Esophagus muscularis mucosa (tissue), 4 donors: ENCODE measurements at regions not wholly inside any gene's neighbourhood (a gene's known extent, or its start where the extent isn't known, plus 50 kb on each side); places are given as distances from the start of the nearest gene placed in this dataset.

ENCODE experiments used
- DNase-seq: peaks from one replicate; pipeline ENCODE4 v3.0.0-alpha.2; 2017; ENCODE audit errors: extremely low spot score
- H3K27ac ChIP-seq, 4 donors: fragments of 200-600 bp; sonication (generic); replicated peaks in 1 of 4; 1 replicate in 3 of 4; 2 replicates in 1 of 4; pipeline ENCODE4 v1.5.1; 2016 to 2019; ENCODE audit warnings: mild to moderate bottlenecking in 1 of 4
- H3K27me3 ChIP-seq, 4 donors: fragments of 200-600 bp; sonication (generic); one replicate each; pipeline versions ENCODE4 v1.5.1 to v1.6.0; 2016 to 2019
- H3K36me3 ChIP-seq, 4 donors: fragments of 200-600 bp; sonication (generic); one replicate each; pipeline ENCODE4 v1.5.1; 2016 to 2019
- H3K4me1 ChIP-seq, 4 donors: fragments of 200-600 bp; sonication (generic); one replicate each; pipeline ENCODE4 v1.5.1; 2016 to 2019
- H3K4me3 ChIP-seq, 4 donors: fragments of 200-600 bp; sonication (generic); 1 replicate in 2 of 4; 2 replicates in 2 of 4; pipeline ENCODE4 v1.5.1; 2016 to 2019; ENCODE audit warnings: mild to moderate bottlenecking in 4 of 4, moderate library complexity in 1 of 4
- H3K9me3 ChIP-seq, 4 donors: fragments of 200-600 bp; sonication (generic); 1 replicate in 3 of 4; 2 replicates in 1 of 4; pipeline ENCODE4 v1.5.1; 2016 to 2019
- CTCF ChIP-seq, 3 experiments: fragments of 200-600 bp in 2 of 3; fragments of 450-650 bp in 1 of 3; sonication (generic) in 2 of 3; IDR thresholded peaks; one replicate each; pipeline ENCODE4 v1.5.1; 2017 to 2019; ENCODE audit warnings: antibody characterized with exemption in 3 of 3, mild to moderate bottlenecking in 2 of 3, moderate library complexity in 1 of 3
- EP300 ChIP-seq: sonication (generic); formaldehyde crosslinking; IDR thresholded peaks from one replicate; pipeline ENCODE4 v1.6.1; 2017; ENCODE audit warnings: antibody characterized with exemption
- POLR2A ChIP-seq: fragments of 450-650 bp; IDR thresholded peaks from one replicate; pipeline ENCODE4 v1.6.1; 2017; ENCODE audit warnings: antibody characterized with exemption, moderate library complexity, mild to moderate bottlenecking, low read depth
- POLR2AphosphoS5 ChIP-seq, 2 donors: sonication (generic); formaldehyde crosslinking; IDR thresholded peaks; one replicate each; pipeline ENCODE4 v1.6.1; 2017; ENCODE audit warnings: antibody characterized with exemption in 2 of 2
- WGBS: methylation state at CpG from one replicate; pipeline ENCODE4 v1.1.5; 2018; 5-methylcytosine and 5-hydroxymethylcytosine counted together
- intact Hi-C: fragments of 100-400 bp; cut with DNase I; formaldehyde crosslinking; loops from one replicate; pipeline ENCODE4 v1.15.1; 2023

- Histone ChIP-seq H3K4me3 (no peak overlapping the region), H3K27me3 (no peaks in the 10 kb centered on the region), H3K27ac (no peak overlapping the region), H3K4me1 (no peaks in the 10 kb centered on the region), H3K9me3 (no peaks in the 10 kb centered on the region), H3K36me3 (no peaks in the 10 kb centered on the region)
- no peak for DNase-seq
- 96% methylated on average over 9 of the region's 20 CpGs for WGBS
- intact Hi-C loops = no loop called here
- TF ChIP-seq CTCF (IDR thresholded peaks at IDR 0.05) (no peak), POLR2A (no peak), EP300 (no peak), POLR2AphosphoS5 (IDR thresholded peaks at IDR 0.05) (no peak)
Observed at GRCh38 chr11:70536051-70536877, 137.9 kb downstream of the CTTN start.

- no peak overlapping the region for H3K4me3 ChIP-seq
- DNase-seq = no peak
- 84% methylated on average over 14 of the region's 28 CpGs for WGBS
- peaks cover 0 to 3% (median 0%) of the 10 kb centered on the region in 4 donors for H3K27me3 ChIP-seq
- TF ChIP-seq EP300 (no peak), CTCF (IDR thresholded peaks at IDR 0.05) (no peak), POLR2AphosphoS5 (IDR thresholded peaks at IDR 0.05) (no peak), POLR2A (no peak)
- no peaks in the 10 kb centered on the region for H3K36me3 ChIP-seq
- H3K9me3 ChIP-seq = peaks cover 0 to 6% (median 0%) of the 10 kb centered on the region in 4 donors
- intact Hi-C loops = no loop called here
- H3K4me1 ChIP-seq = no peaks in the 10 kb centered on the region
- H3K27ac ChIP-seq = no peak overlapping the region
Observed at GRCh38 chr11:70537576-70538571, 139.5 kb downstream of the CTTN start.

GRCh38 chr11:70538641-70539359 is 140.5 kb downstream of the CTTN start:
- DNase-seq = no peak
- TF ChIP-seq POLR2A = no peak
- intact Hi-C loops = no loop called here
- 84% methylated on average over 19 of the region's 22 CpGs for WGBS
- no peaks in the 10 kb centered on the region for H3K4me1 ChIP-seq
- H3K27ac ChIP-seq = no peak overlapping the region
- peaks cover 0 to 6% (median 0%) of the 10 kb centered on the region in 4 donors for H3K9me3 ChIP-seq
- peaks cover 0 to 3% (median 0%) of the 10 kb centered on the region in 4 donors for H3K27me3 ChIP-seq
- no peak overlapping the region for H3K4me3 ChIP-seq
- H3K36me3 ChIP-seq = no peaks in the 10 kb centered on the region

GRCh38 chr11:70539360-70540095 is 141.2 kb downstream of the CTTN start:
- WGBS = 93% methylated on average over 25 of the region's 26 CpGs
- TF ChIP-seq POLR2AphosphoS5 (IDR thresholded peaks at IDR 0.05) (no peak), EP300 (no peak), CTCF (IDR thresholded peaks at IDR 0.05) (no peak), POLR2A (no peak)
- DNase-seq = no peak
- Histone ChIP-seq H3K4me1 (no peaks in the 10 kb centered on the region), H3K9me3 (peaks cover 0 to 6% (median 0%) of the 10 kb centered on the region in 4 donors), H3K4me3 (no peak overlapping the region), H3K27ac (no peak overlapping the region), H3K36me3 (no peaks in the 10 kb centered on the region), H3K27me3 (peaks cover 0 to 3% (median 0%) of the 10 kb centered on the region in 4 donors)
- intact Hi-C loops = no loop called here
